Activated naive CD8-positive, alpha-beta T cell treated with anti-CD3 and anti-CD28 coated beads, Interleukin-2, amount 10 ng/mL, durations not matched to agents 7 days and 5 days (primary cell): ENCODE measurements at regions not wholly inside any gene's neighbourhood (a gene's known extent, or its start where the extent isn't known, plus 50 kb on each side); places are given as distances from the start of the nearest gene placed in this dataset.
"Not testable (repeated sequence)": the region's sequence is repeated elsewhere in the genome, so short reads cannot be mapped to it uniquely, and the experiment has no call there.

ENCODE experiments used
- ATAC-seq: fragments of 150-1000 bp; cut with Tn5 transposase; one replicate; pipeline ENCODE4 v1.10.0; 2021; ENCODE audit warnings: low read depth, moderate library complexity
- POLR2A ChIA-PET: fragments of 350-600 bp; sonication (Branson Sonifier 250); formaldehyde crosslinking; loops from one replicate; lab custom pipeline; 2021; ENCODE audit warnings: antibody characterized with exemption; lab: Charles Lee
- DNase-seq: peaks from one replicate; pipeline ENCODE4 v3.0.0; 2021
- H3K27ac Mint-ChIP-seq: one replicate; pipeline ENCODE4 v1.8.0; 2022; ENCODE audit warnings: mild to moderate bottlenecking, mixed read lengths
- H3K27me3 Mint-ChIP-seq: one replicate; pipeline ENCODE4 v1.8.0; 2022; ENCODE audit warnings: mild to moderate bottlenecking, moderate library complexity, mixed read lengths
- H3K36me3 Mint-ChIP-seq: one replicate; pipeline ENCODE4 v1.8.0; 2021; ENCODE audit warnings: mild to moderate bottlenecking, mixed read lengths
- H3K4me1 Mint-ChIP-seq: one replicate; pipeline ENCODE4 v1.8.0; 2021; ENCODE audit warnings: mixed read lengths
- H3K4me3 Mint-ChIP-seq: one replicate; pipeline ENCODE4 v1.8.0; 2022; ENCODE audit warnings: mild to moderate bottlenecking, moderate library complexity, mixed read lengths
- H3K9me3 Mint-ChIP-seq: one replicate; pipeline ENCODE4 v1.8.0; 2021; ENCODE audit warnings: mixed read lengths

DNA sequence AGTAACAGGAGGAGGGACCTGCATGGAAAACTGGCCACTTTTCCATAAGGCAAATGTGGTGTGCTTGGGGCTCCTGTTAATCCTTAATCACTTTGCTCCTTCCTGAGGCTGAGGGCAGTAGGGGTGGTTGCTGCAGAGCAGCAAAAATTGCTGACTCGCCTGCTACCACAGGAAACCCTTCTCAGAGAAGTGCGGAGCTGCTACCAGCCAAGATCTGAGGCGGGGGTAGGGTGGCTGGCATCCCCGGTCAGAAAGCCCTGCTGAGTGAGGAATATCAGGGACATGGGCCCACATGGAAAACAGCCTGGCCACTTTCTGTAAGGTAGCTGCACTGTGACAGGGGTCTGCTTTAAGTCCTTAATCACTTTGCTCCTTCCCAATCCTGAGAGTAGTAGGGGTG is 192.4 kb upstream of the GHR start:
- H3K9me3 Mint-ChIP-seq, result no peaks in the 10 kb centered on the region
- no peaks in the 10 kb centered on the region for H3K36me3 Mint-ChIP-seq
- DNase-seq (no peak), ATAC-seq (no peak)
- H3K27me3 Mint-ChIP-seq, result no peaks in the 10 kb centered on the region
- H3K4me3 Mint-ChIP-seq, result no peak overlapping the region
- POLR2A ChIA-PET, result no interaction called here
- no peaks in the 10 kb centered on the region for H3K4me1 Mint-ChIP-seq
- no peak overlapping the region for H3K27ac Mint-ChIP-seq

DNA sequence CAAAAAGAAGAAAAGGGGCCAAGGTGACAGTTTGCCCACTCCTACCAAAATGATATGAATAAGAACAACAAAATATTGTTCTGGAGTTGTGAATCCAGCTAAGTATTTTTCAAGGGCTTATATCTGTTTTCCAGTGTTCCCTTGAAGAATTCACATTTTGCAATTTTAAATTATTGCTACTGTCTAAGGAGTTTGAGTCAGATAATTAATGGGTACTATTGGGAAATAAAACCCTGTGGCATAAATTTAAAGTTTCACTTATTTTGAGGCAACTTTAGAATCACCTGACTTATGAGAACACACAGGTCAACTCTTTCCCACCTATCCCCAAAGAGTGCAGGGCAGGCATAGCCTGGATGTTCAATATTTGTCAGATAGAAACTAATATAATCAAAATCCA is 188.0 kb upstream of the GHR start:
- H3K36me3 Mint-ChIP-seq, result no peaks in the 10 kb centered on the region
- ATAC-seq (no peak), DNase-seq (no peak)
- H3K9me3 Mint-ChIP-seq, result no peaks in the 10 kb centered on the region
- H3K27ac Mint-ChIP-seq, result no peak overlapping the region
- no peak overlapping the region for H3K4me3 Mint-ChIP-seq
- H3K4me1 Mint-ChIP-seq, result no peaks in the 10 kb centered on the region
- no peaks in the 10 kb centered on the region for H3K27me3 Mint-ChIP-seq
- POLR2A ChIA-PET, result no interaction called here

GRCh38 chr5:42235837-42236236 is 187.4 kb upstream of the GHR start:
- H3K4me3 Mint-ChIP-seq, result no peak overlapping the region
- POLR2A ChIA-PET, result no interaction called here
- ATAC-seq, result no peak

GRCh38 chr5:42241636-42242035 is 181.6 kb upstream of the GHR start:
- no peaks in the 10 kb centered on the region for H3K36me3 Mint-ChIP-seq
- no peaks in the 10 kb centered on the region for H3K27me3 Mint-ChIP-seq
- no peak for DNase-seq
- no peaks in the 10 kb centered on the region for H3K9me3 Mint-ChIP-seq
- no peaks in the 10 kb centered on the region for H3K4me1 Mint-ChIP-seq
- H3K4me3 Mint-ChIP-seq, result no peak overlapping the region
- POLR2A ChIA-PET, result no interaction called here
- no peak for ATAC-seq
- no peak overlapping the region for H3K27ac Mint-ChIP-seq

More at GRCh38 chr5:42235837-42236236, 187.4 kb upstream of the GHR start:
- no peaks in the 10 kb centered on the region for H3K27me3 Mint-ChIP-seq
- H3K36me3 Mint-ChIP-seq, result no peaks in the 10 kb centered on the region
- H3K27ac Mint-ChIP-seq, result no peak overlapping the region
- H3K9me3 Mint-ChIP-seq, result no peaks in the 10 kb centered on the region
- no peaks in the 10 kb centered on the region for H3K4me1 Mint-ChIP-seq
- no peak for DNase-seq

DNA sequence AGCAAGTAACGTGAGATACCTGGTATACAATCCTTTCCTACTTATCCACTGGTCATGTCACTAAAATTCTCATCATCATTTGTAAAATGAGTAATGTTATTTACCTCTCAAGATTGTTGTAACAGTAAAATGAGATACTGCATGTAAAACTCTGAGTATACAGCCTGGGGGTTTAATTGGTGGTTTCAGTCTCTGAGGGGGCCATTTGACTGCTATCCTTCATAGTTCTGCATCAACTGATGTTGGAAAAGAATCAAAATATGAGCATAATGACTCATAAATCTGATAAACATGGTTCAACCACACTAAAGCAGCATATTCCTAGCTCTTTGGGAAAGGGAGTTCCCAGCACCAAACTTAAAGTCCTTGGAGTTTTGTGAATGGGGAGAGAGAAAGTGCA is 181.0 kb upstream of the GHR start:
- POLR2A ChIA-PET, result no interaction called here
- ATAC-seq (no peak), DNase-seq (no peak)
- no peak overlapping the region for H3K4me3 Mint-ChIP-seq
- no peaks in the 10 kb centered on the region for H3K27me3 Mint-ChIP-seq
- no peaks in the 10 kb centered on the region for H3K36me3 Mint-ChIP-seq
- H3K4me1 Mint-ChIP-seq, result no peaks in the 10 kb centered on the region
- H3K27ac Mint-ChIP-seq, result no peak overlapping the region
- no peaks in the 10 kb centered on the region for H3K9me3 Mint-ChIP-seq

DNA sequence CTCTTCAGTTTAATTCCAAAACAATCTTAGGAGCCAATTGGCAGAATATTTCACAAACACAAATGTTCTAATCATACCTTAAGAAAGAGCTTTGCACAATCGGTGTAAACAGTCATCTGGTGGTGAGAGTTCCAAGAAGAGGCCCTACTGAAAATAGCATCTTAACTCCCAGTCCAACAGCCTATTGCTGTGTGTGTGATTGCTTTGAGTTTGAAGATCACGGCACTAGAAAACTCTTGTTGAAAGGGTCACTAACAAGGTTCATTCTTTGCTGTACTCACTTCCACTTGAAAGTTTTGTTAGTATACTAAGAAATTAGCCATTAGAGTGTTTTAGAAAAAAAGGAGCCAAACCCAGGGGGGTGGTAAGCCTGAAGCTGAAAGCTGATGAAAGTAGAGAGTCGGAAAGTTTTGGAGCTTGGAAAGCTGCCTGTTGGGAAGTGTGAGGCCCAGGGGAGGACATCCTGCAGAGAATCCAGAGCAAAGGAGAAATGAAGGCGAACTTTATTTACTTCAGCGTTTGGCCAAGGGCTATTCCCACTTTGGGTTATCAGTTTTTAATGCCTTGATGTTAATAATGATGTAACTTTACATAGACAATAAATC is 180.3 kb upstream of the GHR start:
- ATAC-seq, result no peak
- Mint-ChIP-seq H3K27ac (no peak overlapping the region), H3K4me1 (no peaks in the 10 kb centered on the region), H3K4me3 (no peak overlapping the region), H3K27me3 (no peaks in the 10 kb centered on the region), H3K36me3 (no peaks in the 10 kb centered on the region), H3K9me3 (no peaks in the 10 kb centered on the region)
- POLR2A ChIA-PET, result no interaction called here
- no peak for DNase-seq

DNA sequence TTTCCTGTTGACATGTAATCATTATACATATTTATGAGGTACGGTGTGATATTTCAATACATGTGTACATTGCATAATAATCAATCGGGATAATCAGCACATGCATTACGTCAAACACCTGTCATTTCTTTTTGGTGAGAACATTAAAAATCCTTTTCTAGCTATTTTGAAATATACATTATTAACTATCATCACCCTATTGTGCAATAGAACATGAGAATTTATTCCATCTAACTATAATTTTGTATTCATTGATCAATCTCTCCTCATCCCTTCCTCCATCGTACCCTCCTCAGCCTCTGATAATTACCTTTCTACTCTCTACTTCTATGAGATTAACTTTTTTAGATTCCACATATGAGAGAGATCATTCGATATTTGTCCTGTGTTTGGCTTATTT is 170.9 kb upstream of the GHR start:
- no peaks in the 10 kb centered on the region for H3K36me3 Mint-ChIP-seq
- DNase-seq (no peak), ATAC-seq (no peak)
- H3K27ac Mint-ChIP-seq, result no peak overlapping the region
- no peaks in the 10 kb centered on the region for H3K4me1 Mint-ChIP-seq
- POLR2A ChIA-PET, result no interaction called here
- no peaks in the 10 kb centered on the region for H3K9me3 Mint-ChIP-seq
- H3K27me3 Mint-ChIP-seq, result peaks cover 2% of the 10 kb centered on the region
- H3K4me3 Mint-ChIP-seq, result no peak overlapping the region

- H3K27me3 Mint-ChIP-seq, ATAC-seq, H3K27ac Mint-ChIP-seq, POLR2A ChIA-PET, H3K9me3 Mint-ChIP-seq, H3K4me3 Mint-ChIP-seq, DNase-seq, H3K4me1 Mint-ChIP-seq, H3K36me3 Mint-ChIP-seq: not testable (repeated sequence)
Observed at GRCh38 chr5:42259914-42260313, 163.3 kb upstream of the GHR start.

DNA sequence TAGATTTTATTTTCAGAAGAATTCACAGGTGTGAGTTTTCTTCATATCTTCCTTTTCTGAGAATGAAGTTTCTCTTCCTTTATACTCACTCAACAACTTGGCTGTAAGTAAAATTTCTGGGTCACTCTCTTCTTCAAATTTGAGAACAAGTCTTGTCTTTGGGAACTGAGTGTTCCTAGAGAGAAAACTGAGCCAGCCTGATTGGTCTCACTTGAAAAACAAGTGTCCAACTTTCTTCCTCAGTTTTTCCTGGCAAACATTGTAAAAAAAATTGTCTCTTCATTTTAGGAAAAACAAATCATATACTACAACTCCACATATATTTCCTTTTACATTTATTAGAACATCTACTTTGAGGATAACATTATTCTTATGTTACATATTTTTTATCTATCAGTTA is 156.1 kb upstream of the GHR start:
- POLR2A ChIA-PET, result no interaction called here
- H3K36me3 Mint-ChIP-seq, result no peaks in the 10 kb centered on the region
- no peaks in the 10 kb centered on the region for H3K9me3 Mint-ChIP-seq
- ATAC-seq (no peak), DNase-seq (no peak)
- H3K27ac Mint-ChIP-seq, result no peak overlapping the region
- H3K4me3 Mint-ChIP-seq, result no peak overlapping the region
- H3K27me3 Mint-ChIP-seq, result no peaks in the 10 kb centered on the region
- peaks cover 1% of the 10 kb centered on the region for H3K4me1 Mint-ChIP-seq

GRCh38 chr5:42268170-42268569 is 155.1 kb upstream of the GHR start:
- DNase-seq, H3K27me3 Mint-ChIP-seq, POLR2A ChIA-PET, H3K4me1 Mint-ChIP-seq, H3K27ac Mint-ChIP-seq, H3K36me3 Mint-ChIP-seq, H3K9me3 Mint-ChIP-seq, ATAC-seq, H3K4me3 Mint-ChIP-seq: not testable (repeated sequence)

GRCh38 chr5:42268630-42269029 is 154.6 kb upstream of the GHR start:
- Mint-ChIP-seq H3K9me3 (no peaks in the 10 kb centered on the region), H3K27me3 (no peaks in the 10 kb centered on the region), H3K27ac (peak overlapping the region; percentile 46), H3K36me3 (no peaks in the 10 kb centered on the region), H3K4me1 (peaks cover 1% of the 10 kb centered on the region), H3K4me3 (no peak overlapping the region)
- POLR2A ChIA-PET, result no interaction called here
- DNase-seq (no peak), ATAC-seq (no peak)

DNA sequence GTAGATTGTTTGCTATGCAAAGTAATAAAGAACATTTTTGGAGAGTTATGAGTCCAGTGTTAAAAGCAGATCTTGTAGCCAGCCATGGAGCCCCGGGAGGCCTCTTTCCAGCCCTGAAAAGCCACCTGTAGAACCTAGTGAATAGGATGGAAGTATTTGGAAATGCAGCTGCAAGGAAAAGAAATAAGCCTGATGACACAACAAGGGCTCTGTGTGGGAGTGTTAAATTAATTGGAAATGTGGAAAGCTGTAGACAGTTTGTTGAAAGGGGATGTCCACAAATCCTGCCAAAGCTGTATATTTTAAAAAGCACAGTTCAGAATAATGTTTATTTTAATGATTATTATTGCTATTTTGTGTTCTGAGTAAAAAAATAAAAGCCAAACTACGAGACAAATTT is 152.5 kb upstream of the GHR start:
- Mint-ChIP-seq H3K27ac (no peak overlapping the region), H3K4me3 (no peak overlapping the region), H3K36me3 (no peaks in the 10 kb centered on the region), H3K9me3 (no peaks in the 10 kb centered on the region), H3K4me1 (peaks cover 1% of the 10 kb centered on the region), H3K27me3 (no peaks in the 10 kb centered on the region)
- POLR2A ChIA-PET, result no interaction called here
- DNase-seq (no peak), ATAC-seq (no peak)

DNA sequence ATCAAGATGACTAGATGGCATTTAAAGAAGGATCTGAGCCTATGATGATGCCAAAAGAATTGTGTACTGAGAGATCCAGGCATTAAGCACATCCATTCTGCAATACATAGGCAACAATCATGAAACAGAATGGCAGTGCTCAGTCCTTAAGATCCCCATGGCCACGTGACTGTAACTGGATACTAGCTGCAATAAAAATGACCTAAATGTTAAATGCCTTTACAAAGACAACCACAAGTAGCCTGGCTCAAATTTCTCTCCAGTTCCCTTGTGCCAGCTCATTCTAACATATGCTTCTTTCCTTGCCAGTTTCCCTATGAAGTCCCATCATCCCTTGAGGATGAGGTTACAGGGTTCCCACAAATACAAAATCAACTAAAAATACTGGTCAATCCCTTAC is 148.3 kb upstream of the GHR start:
- no peaks in the 10 kb centered on the region for H3K4me1 Mint-ChIP-seq
- DNase-seq (no peak), ATAC-seq (no peak)
- no peak overlapping the region for H3K27ac Mint-ChIP-seq
- POLR2A ChIA-PET, result no interaction called here
- no peaks in the 10 kb centered on the region for H3K27me3 Mint-ChIP-seq
- H3K4me3 Mint-ChIP-seq, result no peak overlapping the region
- no peaks in the 10 kb centered on the region for H3K36me3 Mint-ChIP-seq
- H3K9me3 Mint-ChIP-seq, result no peaks in the 10 kb centered on the region

DNA sequence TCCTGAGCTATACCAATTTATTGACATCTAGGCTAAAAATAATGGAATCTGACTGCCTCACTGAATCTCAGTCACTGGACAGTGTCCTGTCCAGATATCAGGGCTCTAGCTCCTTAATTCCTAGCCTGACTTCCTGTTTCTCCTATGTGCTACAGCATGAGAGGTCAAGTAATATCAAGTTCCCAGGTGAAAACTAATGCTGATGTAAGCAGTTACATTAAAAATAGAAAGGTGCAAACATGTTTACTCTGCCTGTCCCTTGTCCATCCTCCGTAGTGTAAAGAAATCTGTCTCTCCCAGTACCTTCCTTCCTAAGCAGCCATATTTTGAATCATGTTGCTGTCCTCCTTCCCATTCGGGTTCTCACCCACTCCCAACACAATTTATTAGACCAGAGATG is 145.9 kb upstream of the GHR start:
- no peaks in the 10 kb centered on the region for H3K27me3 Mint-ChIP-seq
- no peak overlapping the region for H3K4me3 Mint-ChIP-seq
- POLR2A ChIA-PET, result no interaction called here
- DNase-seq (no peak), ATAC-seq (no peak)
- H3K4me1 Mint-ChIP-seq, result no peaks in the 10 kb centered on the region
- no peaks in the 10 kb centered on the region for H3K9me3 Mint-ChIP-seq
- H3K27ac Mint-ChIP-seq, result no peak overlapping the region
- H3K36me3 Mint-ChIP-seq, result no peaks in the 10 kb centered on the region

- Mint-ChIP-seq H3K9me3 (no peaks in the 10 kb centered on the region), H3K4me3 (no peak overlapping the region), H3K27me3 (no peaks in the 10 kb centered on the region), H3K4me1 (no peaks in the 10 kb centered on the region), H3K36me3 (no peaks in the 10 kb centered on the region), H3K27ac (no peak overlapping the region)
- no peak for DNase-seq
- ATAC-seq, result no peak
- POLR2A ChIA-PET, result no interaction called here
Observed at GRCh38 chr5:42284584-42284983, 138.7 kb upstream of the GHR start.
